Amniotic epithelial cell (primary cell): ENCODE measurements at regions not wholly inside any gene's neighbourhood (a gene's known extent, or its start where the extent isn't known, plus 50 kb on each side); places are given as distances from the start of the nearest gene placed in this dataset.
"Not testable (repeated sequence)": the region's sequence is repeated elsewhere in the genome, so short reads cannot be mapped to it uniquely, and the experiment has no call there.

Source experiments
- DNase-seq: peaks from one replicate; pipeline ENCODE4 v3.0.0-alpha.2; 2010; ENCODE audit warnings: low read depth

GRCh38 chr13:48583859-48584311 is 51.0 kb upstream of the RCBTB2 start:
- no peak for DNase-seq

DNA sequence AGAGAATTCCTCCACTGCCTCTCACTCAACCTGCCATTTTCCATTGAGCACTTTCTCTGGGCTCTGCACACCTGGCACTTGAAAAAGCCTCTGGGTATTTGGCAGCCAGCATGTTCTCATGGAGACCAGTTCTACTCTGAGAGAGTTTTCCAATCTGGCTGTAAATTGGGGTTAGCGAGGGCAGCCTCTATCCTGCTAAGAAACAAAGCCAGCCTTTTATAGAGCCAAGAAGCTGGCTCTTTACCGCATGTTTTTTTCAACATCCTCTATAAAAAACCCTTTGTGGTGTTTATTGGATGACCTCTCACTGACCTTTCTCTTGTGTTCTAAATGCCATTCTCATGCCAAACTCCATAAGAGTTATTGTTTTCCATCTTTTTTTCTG is 52.6 kb upstream of the RCBTB2 start:
- DNase-seq: peak; percentile 48

- DNase-seq: no peak
Measured at GRCh38 chr13:48586591-48587103, 53.8 kb upstream of the RCBTB2 start.

DNA sequence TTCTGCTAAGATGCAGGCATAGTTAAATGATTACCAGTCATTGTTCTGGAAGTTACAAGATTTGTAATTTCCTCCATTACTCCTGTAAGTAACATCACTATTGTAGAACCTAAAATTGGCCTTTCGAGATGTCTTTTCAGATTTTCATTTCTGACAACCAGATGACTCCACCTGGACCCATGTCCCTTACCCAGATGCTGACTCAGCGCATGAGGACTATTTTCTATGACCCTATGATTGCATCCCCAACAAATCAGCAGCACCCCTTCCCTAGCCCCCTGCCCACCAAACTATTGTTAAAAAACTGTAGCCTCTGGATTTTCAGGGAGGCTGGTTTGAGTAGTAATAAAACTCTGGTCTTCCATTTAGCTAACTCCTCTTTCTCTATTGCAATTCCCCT is 55.2 kb upstream of the RCBTB2 start:
- DNase-seq: no peak

DNA sequence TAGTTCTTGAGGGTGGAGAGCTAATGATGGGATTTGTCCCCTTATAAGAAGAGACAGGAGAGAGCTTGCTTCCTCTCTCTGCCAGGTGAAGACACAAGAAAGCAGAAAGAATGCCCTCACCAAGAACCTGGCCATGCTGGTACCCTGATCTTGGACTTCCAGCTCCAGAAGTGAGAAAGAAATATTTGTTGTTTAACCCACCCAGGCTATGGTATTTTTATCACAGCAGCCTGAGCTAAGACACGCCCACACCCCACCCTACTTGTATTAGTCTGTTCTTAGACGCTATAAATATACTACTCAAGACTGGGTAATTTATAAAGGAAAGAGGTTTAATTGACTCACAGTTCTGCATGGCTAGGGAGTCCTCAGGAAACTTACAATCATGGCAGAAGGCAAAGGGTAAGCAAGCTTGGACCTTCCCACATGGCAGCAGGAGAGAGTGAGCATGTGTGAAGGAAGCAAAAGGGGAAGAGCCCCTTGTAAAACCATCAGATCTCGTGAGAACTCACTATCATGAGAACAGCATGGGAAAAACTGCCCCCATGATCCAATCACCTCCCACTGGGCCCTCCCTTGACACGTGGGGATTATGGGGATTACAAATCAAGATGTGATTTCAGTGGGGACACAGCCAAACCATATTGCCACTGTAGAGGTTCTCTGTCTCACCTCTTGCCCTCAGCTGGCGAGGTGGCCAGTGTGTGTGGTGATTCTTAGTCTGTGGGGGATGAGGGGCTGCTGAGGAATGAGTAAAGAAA is 57.4 kb upstream of the RCBTB2 start:
- DNase-seq: no peak

DNA sequence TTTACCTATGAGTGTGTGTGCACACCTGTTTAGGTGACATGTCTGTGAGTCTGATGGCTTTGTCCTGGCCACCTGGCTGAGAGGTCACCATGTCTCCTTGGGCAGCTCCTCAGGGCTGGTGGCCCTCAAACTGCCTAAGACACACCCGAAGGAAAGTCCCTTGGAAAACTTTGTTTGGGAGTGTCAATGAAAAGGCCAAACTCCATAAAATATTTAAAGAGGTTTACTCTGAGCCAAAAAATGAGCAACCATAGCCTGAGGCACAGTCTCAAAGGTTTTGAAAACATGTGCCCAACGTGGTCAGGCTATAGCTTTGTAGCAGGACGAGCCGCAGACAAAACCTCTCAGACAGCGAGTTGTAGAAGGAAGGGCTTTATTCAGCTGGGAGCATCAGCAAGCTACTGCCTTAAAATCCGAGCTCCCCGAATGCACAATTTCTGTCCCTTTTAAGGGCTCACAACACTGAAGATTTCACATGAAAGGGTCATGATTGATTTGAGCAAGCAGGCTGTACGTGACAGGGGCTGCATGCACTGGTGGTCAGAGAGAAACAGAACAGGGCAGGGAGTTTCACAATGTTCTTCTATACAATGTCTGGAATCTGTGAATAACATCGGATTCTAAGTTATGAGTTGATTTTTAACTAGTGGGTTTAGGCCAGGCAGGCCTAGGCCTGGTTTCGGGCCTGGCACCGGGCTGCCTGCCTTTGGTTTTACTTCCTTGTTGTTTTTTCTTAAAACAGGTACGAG is 58.4 kb upstream of the RCBTB2 start:
- DNase-seq: not testable (repeated sequence)

GRCh38 chr13:48591889-48592687 is 59.2 kb upstream of the RCBTB2 start:
- DNase-seq: no peak

DNA sequence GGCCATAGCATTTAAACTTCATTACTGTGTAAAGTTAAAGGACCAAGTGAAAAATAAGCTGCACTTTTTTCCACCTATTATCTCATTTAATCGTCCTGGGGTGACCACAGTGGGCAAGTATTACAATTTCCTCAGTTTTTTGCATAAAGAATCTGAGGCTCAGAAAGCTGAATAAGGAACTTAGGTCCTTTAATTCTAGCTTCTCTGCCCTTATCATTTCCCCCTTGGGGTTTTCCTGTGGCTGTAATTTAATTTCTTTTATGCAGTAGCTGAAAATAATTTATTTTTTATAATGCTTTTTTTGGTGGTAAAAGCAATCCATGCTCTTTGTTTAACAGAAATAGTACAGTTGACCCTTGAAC is 59.8 kb upstream of the RCBTB2 start:
- DNase-seq: no peak

GRCh38 chr13:48593536-48593935 is 60.2 kb upstream of the CYSLTR2 start:
- DNase-seq: no peak

DNA sequence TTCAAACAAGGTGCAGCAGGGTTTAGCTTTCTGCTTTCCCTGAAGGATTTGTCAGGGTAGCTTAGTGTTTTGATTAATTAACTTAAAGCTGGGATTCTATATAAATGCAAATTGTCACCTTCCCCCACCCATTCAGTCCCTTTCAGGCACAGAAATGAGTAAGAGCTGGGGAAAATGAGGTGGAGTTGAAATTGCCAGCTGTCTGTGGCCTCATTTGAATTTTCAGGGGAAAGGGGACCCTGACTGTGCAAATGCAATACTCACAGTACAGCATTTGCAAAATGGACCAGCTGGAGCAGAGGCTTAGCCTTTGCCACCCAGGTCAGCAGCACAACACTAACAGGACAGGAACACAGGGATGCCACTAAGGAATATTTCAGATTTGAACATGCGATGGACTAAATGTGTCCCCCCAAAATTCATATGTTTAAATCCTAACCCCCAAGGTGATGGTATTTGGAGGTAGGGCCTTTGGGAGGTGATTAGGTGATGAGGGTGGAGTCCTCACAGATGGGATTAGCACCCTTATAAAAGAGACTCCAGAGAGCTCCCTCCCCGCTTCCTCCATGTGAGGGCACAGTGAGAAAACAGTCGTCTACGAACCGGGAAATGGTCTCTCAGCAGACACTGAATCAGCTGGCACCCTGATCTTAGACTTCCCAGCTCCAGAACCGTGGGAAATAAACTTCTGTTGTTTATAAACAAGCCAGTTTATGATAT is 59.5 kb upstream of the CYSLTR2 start:
- no peak for DNase-seq

- peak; percentile 88 for DNase-seq
Measured at GRCh38 chr13:48595431-48596429, 58.0 kb upstream of the CYSLTR2 start.

- peak; percentile 99 for DNase-seq
Measured at GRCh38 chr13:48600374-48601364, 53.1 kb upstream of the CYSLTR2 start.

DNA sequence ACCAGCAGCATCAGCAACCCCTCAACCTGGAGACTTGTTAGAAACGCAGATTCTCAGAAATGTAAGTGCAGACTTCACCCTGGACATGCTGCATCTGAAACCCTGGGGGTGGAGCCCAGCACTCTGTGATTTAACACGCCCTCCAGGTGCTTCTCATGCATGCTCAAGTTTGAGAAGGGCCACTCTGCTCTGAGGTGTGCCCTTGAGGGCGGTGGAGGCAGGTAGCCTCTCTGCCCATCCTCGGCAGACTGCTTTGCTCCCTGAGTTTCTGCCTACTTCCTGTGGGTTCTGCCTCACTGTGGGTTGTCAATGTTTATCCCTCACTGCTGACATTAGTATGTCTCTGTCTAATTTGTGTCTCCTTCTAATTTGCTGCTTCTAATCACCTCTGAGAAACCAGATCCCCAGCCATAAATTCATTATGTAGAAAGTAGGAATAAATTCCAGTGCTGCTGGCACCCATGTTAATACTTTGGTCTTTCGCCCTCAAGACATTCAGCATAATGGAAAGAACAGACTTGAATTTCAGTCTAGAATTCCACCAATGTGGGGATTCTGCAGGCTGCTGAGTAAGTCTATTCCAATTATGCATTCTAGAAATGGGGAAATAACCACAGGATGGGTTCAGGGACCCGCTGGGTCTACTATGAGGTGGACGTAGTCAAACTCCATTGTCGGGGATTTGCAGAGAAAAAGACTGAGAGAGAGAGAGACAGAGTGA is 51.3 kb upstream of the CYSLTR2 start:
- no peak for DNase-seq

- DNase-seq: no peak
Measured at GRCh38 chr13:48603375-48603774, 50.4 kb upstream of the CYSLTR2 start.
